Endodermal cell (in vitro differentiated cells): ENCODE measurements at regions not wholly inside any gene's neighbourhood (a gene's known extent, or its start where the extent isn't known, plus 50 kb on each side); places are given as distances from the start of the nearest gene placed in this dataset.

Experiments used
- DNase-seq: peaks from one replicate; pipeline ENCODE4 v3.0.0-alpha.2; 2017
- H3K27ac ChIP-seq: 2 replicates; pipeline ENCODE4 v1.5.1; 2013; ENCODE audit warnings: mild to moderate bottlenecking, low read depth, low read length, moderate library complexity
- H3K27me3 ChIP-seq: 2 replicates; pipeline ENCODE4 v1.6.1; 2013; ENCODE audit warnings: mild to moderate bottlenecking, low read length, moderate library complexity; ENCODE audit not compliant: insufficient read depth, control insufficient read depth, poor library complexity, severe bottlenecking
- H3K36me3 ChIP-seq: 2 replicates; pipeline ENCODE4 v1.7.0; 2013; ENCODE audit warnings: mild to moderate bottlenecking, low read length, moderate library complexity; ENCODE audit not compliant: control insufficient read depth, insufficient read depth
- H3K4me1 ChIP-seq: one replicate; pipeline ENCODE4 v1.7.0; 2013; ENCODE audit warnings: low read length; ENCODE audit not compliant: control insufficient read depth, insufficient read depth
- H3K4me3 ChIP-seq: 2 replicates; pipeline ENCODE4 v1.5.1; 2013; ENCODE audit warnings: mild to moderate bottlenecking, low read length, moderate library complexity
- H3K9ac ChIP-seq: 2 replicates; pipeline ENCODE4 v1.6.1; 2013; ENCODE audit warnings: mild to moderate bottlenecking, low read length, moderate library complexity; ENCODE audit not compliant: poor library complexity, severe bottlenecking; ENCODE audit errors: extremely low read depth
- H3K9me3 ChIP-seq: 2 replicates; pipeline ENCODE4 v1.6.1; 2013; ENCODE audit warnings: mild to moderate bottlenecking, low read length, moderate library complexity; ENCODE audit not compliant: control insufficient read depth
- H3K27ac Mint-ChIP-seq: 2 replicates; pipeline ENCODE4 v1.8.0; 2020; ENCODE audit warnings: mixed read lengths
- H3K27me3 Mint-ChIP-seq: 2 replicates; pipeline ENCODE4 v1.8.0; 2021; ENCODE audit warnings: mild to moderate bottlenecking, mixed read lengths; ENCODE audit not compliant: insufficient read depth
- H3K36me3 Mint-ChIP-seq: 2 replicates; pipeline ENCODE4 v1.8.0; 2020; ENCODE audit warnings: low read depth, mixed read lengths
- H3K4me1 Mint-ChIP-seq: 2 replicates; pipeline ENCODE4 v1.8.0; 2020; ENCODE audit warnings: mixed read lengths
- H3K4me3 Mint-ChIP-seq: 2 replicates; pipeline ENCODE4 v1.8.0; 2020; ENCODE audit warnings: mild to moderate bottlenecking, moderate library complexity, mixed read lengths
- H3K9me3 Mint-ChIP-seq: 2 replicates; pipeline ENCODE4 v1.8.0; 2020; ENCODE audit warnings: mild to moderate bottlenecking, mixed read lengths
- CTCF ChIP-seq: fragments of 200-600 bp; sonication (generic); conservative IDR thresholded peaks from 2 replicates; pipeline ENCODE4 v1.5.0; 2021; ENCODE audit warnings: antibody characterized with exemption, mild to moderate bottlenecking
- WGBS, 2 experiments: methylation state at CpG; one replicate each; pipeline versions ENCODE4 v1.1.5 to v1.1.7; 2013; ENCODE audit warnings: missing lambda C conversion rate in 2 of 2, mixed read lengths in 1 of 2; ENCODE audit not compliant: insufficient coverage in 1 of 2, insufficient read length in 1 of 2; 5-methylcytosine and 5-hydroxymethylcytosine counted together

- Histone ChIP-seq H3K9me3 (no peaks in the 10 kb centered on the region), H3K4me1 (no peaks in the 10 kb centered on the region), H3K27me3 (no peaks in the 10 kb centered on the region), H3K4me3 (no peak overlapping the region), H3K27ac (no peak overlapping the region), H3K9ac (no peak overlapping the region), H3K36me3 (no peaks in the 10 kb centered on the region)
- no peaks in the 10 kb centered on the region for H3K4me1 Mint-ChIP-seq
- no peak for DNase-seq
- no peaks in the 10 kb centered on the region for H3K27me3 Mint-ChIP-seq
- peaks cover 5% of the 10 kb centered on the region for H3K9me3 Mint-ChIP-seq
- no peak overlapping the region for H3K27ac Mint-ChIP-seq
- H3K36me3 Mint-ChIP-seq, result no peaks in the 10 kb centered on the region
- no peak for TF ChIP-seq CTCF
- 93 to 94% methylated on average over 5 of the region's 5 CpGs for WGBS, 2 experiments
- H3K4me3 Mint-ChIP-seq, result no peak overlapping the region
Observed at GRCh38 chr15:39455471-39455991, 125.3 kb upstream of the THBS1 start.

- no peak for TF ChIP-seq CTCF
- H3K4me1 Mint-ChIP-seq, result no peaks in the 10 kb centered on the region
- DNase-seq, result no peak
- Histone ChIP-seq H3K9me3 (no peaks in the 10 kb centered on the region), H3K4me1 (no peaks in the 10 kb centered on the region), H3K36me3 (no peaks in the 10 kb centered on the region), H3K27ac (no peak overlapping the region), H3K4me3 (no peak overlapping the region), H3K9ac (no peak overlapping the region), H3K27me3 (no peaks in the 10 kb centered on the region)
- H3K4me3 Mint-ChIP-seq, result no peak overlapping the region
- H3K27me3 Mint-ChIP-seq, result no peaks in the 10 kb centered on the region
- 90 to 100% methylated on average over 2 of the region's 2 CpGs for WGBS, 2 experiments
- no peaks in the 10 kb centered on the region for H3K9me3 Mint-ChIP-seq
- no peak overlapping the region for H3K27ac Mint-ChIP-seq
- no peaks in the 10 kb centered on the region for H3K36me3 Mint-ChIP-seq
Observed at GRCh38 chr15:39456159-39456558, 124.7 kb upstream of the THBS1 start.

- no peak overlapping the region for H3K27ac Mint-ChIP-seq
- DNase-seq, result no peak
- H3K36me3 ChIP-seq, result no peaks in the 10 kb centered on the region
- no peaks in the 10 kb centered on the region for H3K27me3 Mint-ChIP-seq
- no peak overlapping the region for H3K27ac ChIP-seq
- H3K4me1 Mint-ChIP-seq, result no peaks in the 10 kb centered on the region
- no peak overlapping the region for H3K9ac ChIP-seq
- no peaks in the 10 kb centered on the region for H3K36me3 Mint-ChIP-seq
- no peak overlapping the region for H3K4me3 Mint-ChIP-seq
- no peak overlapping the region for H3K4me3 ChIP-seq
- no peaks in the 10 kb centered on the region for H3K27me3 ChIP-seq
- no peaks in the 10 kb centered on the region for H3K4me1 ChIP-seq
- WGBS, 2 experiments, result 90 to 91% methylated on average over 5 to 10 of the region's 10 CpGs
- TF ChIP-seq CTCF, result no peak
- no peaks in the 10 kb centered on the region for H3K9me3 ChIP-seq
- no peaks in the 10 kb centered on the region for H3K9me3 Mint-ChIP-seq
Observed at GRCh38 chr15:39456582-39457330, 124.1 kb upstream of the THBS1 start.
